ENCODE measurements at regions not wholly inside any gene's neighbourhood (a gene's known extent, or its start where the extent isn't known, plus 50 kb on each side); places are given as distances from the start of the nearest gene placed in this dataset.

GRCh38 chr16:55925242-55925641 lies 50.1 kb upstream of the CES5A start:
- no peak for TF ChIP-seq HDGF (IDR thresholded peaks at IDR 0.05; ENCODE audit: borderline replicate concordance)
- TF ChIP-seq FOXK2 (IDR thresholded peaks at IDR 0.05) = no peak
- no peak for TF ChIP-seq ARNT (IDR thresholded peaks at IDR 0.05)
- no peak for TF ChIP-seq BHLHE40 (IDR thresholded peaks at IDR 0.05; ENCODE audit: borderline replicate concordance)
- TF ChIP-seq ELF4 (IDR thresholded peaks at IDR 0.05) = no peak
- no peak for TF ChIP-seq TARDBP (IDR thresholded peaks at IDR 0.05)
- TF ChIP-seq SP1 (IDR thresholded peaks at IDR 0.05) = no peak
- no peak for TF ChIP-seq ZNF384 (IDR thresholded peaks at IDR 0.05)

Measured in HEK293T (cell line).